ENCODE measurements at regions not wholly inside any gene's neighbourhood (a gene's known extent, or its start where the extent isn't known, plus 50 kb on each side); places are given as distances from the start of the nearest gene placed in this dataset.

GRCh38 chr10:56632537-56632936 is 271.5 kb upstream of the ZWINT start:
- DNase-seq (no peak), ATAC-seq (ENCODE audit: low read depth) (no peak)
- TF ChIP-seq, protein P1, sequence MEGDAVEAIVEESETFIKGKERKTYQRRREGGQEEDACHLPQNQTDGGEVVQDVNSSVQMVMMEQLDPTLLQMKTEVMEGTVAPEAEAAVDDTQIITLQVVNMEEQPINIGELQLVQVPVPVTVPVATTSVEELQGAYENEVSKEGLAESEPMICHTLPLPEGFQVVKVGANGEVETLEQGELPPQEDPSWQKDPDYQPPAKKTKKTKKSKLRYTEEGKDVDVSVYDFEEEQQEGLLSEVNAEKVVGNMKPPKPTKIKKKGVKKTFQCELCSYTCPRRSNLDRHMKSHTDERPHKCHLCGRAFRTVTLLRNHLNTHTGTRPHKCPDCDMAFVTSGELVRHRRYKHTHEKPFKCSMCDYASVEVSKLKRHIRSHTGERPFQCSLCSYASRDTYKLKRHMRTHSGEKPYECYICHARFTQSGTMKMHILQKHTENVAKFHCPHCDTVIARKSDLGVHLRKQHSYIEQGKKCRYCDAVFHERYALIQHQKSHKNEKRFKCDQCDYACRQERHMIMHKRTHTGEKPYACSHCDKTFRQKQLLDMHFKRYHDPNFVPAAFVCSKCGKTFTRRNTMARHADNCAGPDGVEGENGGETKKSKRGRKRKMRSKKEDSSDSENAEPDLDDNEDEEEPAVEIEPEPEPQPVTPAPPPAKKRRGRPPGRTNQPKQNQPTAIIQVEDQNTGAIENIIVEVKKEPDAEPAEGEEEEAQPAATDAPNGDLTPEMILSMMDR (IDR thresholded peaks at IDR 0.05) = no peak
- TF ChIP-seq EZH2 (IDR thresholded peaks at IDR 0.05; ENCODE audit: borderline replicate concordance, insufficient read depth, low read depth, low read length, poor library complexity, severe bottlenecking) = no peak
- ChIA-PET CTCF (no interaction called here), POLR2A (no interaction called here)
- H3K4me3 ChIP-seq (ENCODE audit: control extremely low read depth in 1 of 5, extremely low read depth in 1 of 5, insufficient read depth in 1 of 5, low read depth in 2 of 5, low read length in 4 of 5) = no peak overlapping the region
- intact Hi-C loops (cut with micrococcal nuclease) = loop anchor here (10.0 kb wide), 1 partner anchor 268 kb away; the partner anchor contains the start of gene ZWINT
- Mint-ChIP-seq H3K4me3 (peak overlapping the region; percentile 3), H3K27me3 (no peaks in the 10 kb centered on the region), H3K27ac (peak overlapping the region; percentile 4), H3K9me3 (ENCODE audit: insufficient read depth) (peaks cover 4% of the 10 kb centered on the region), H3K4me1 (peaks cover 26% of the 10 kb centered on the region)
- H3K36me3 ChIP-seq (replicated peaks in 1 of 2; ENCODE audit: control extremely low read depth in 1 of 2, control insufficient read depth in 1 of 2, extremely low read depth in 1 of 2, insufficient read depth in 2 of 2, low read length in 1 of 2) = no peaks in the 10 kb centered on the region
- no peak overlapping the region for H3K4me2 ChIP-seq (replicated peaks; ENCODE audit: low read depth, low read length, poor library complexity, severe bottlenecking)
- peaks cover 0 to 2% (median 0%) of the 10 kb centered on the region in 3 donors for H3K9me3 ChIP-seq (ENCODE audit: control extremely low read depth in 1 of 3, control insufficient read depth in 2 of 3, insufficient read depth in 1 of 3, low read length in 2 of 3)
- H3K9ac ChIP-seq (ENCODE audit: low read length) = no peak overlapping the region
- no peak overlapping the region for H3K27ac ChIP-seq (ENCODE audit: low read length in 2 of 2)
- no peak overlapping the region for H2AFZ ChIP-seq (ENCODE audit: insufficient read depth, low read depth, low read length, poor library complexity, severe bottlenecking)
- H3K27me3 ChIP-seq (replicated peaks in 1 of 4; ENCODE audit: control extremely low read depth in 1 of 4, control insufficient read depth in 3 of 4, insufficient read depth in 4 of 4, low read length in 3 of 4) = no peaks in the 10 kb centered on the region
- peaks cover 11 to 16% of the 10 kb centered on the region in 2 donors for H3K4me1 ChIP-seq (ENCODE audit: control insufficient read depth in 2 of 2, insufficient read depth in 2 of 2, low read length in 2 of 2)
- no peaks in the 10 kb centered on the region for H4K20me1 ChIP-seq (ENCODE audit: control insufficient read depth, insufficient read depth, low read length, poor library complexity, severe bottlenecking)
- H3K79me2 ChIP-seq (ENCODE audit: control insufficient read depth, insufficient read depth, low read length) = no peaks in the 10 kb centered on the region
- WGBS (ENCODE audit: insufficient coverage) = no CpG with 5 or more reads among the region's 2 CpGs

- intact Hi-C loops (cut with micrococcal nuclease) = no loop called here
- no peak overlapping the region for H3K9ac ChIP-seq (ENCODE audit: low read length)
Measured at GRCh38 chr10:56624082-56624481, 263.0 kb upstream of the ZWINT start.

More at GRCh38 chr10:56624082-56624481, 263.0 kb upstream of the ZWINT start:
- H3K27ac Mint-ChIP-seq = no peak overlapping the region
- Histone ChIP-seq H2AFZ (ENCODE audit: insufficient read depth, low read depth, low read length, poor library complexity, severe bottlenecking) (no peak overlapping the region), H3K79me2 (ENCODE audit: control insufficient read depth, insufficient read depth, low read length) (no peaks in the 10 kb centered on the region), H3K4me3 (ENCODE audit: control extremely low read depth in 1 of 5, extremely low read depth in 1 of 5, insufficient read depth in 1 of 5, low read depth in 2 of 5, low read length in 4 of 5) (no peak overlapping the region), H3K27me3 (replicated peaks in 1 of 4; ENCODE audit: control extremely low read depth in 1 of 4, control insufficient read depth in 3 of 4, insufficient read depth in 4 of 4, low read length in 3 of 4) (no peaks in the 10 kb centered on the region), H3K4me2 (replicated peaks; ENCODE audit: low read depth, low read length, poor library complexity, severe bottlenecking) (no peak overlapping the region), H3K36me3 (replicated peaks in 1 of 2; ENCODE audit: control extremely low read depth in 1 of 2, control insufficient read depth in 1 of 2, extremely low read depth in 1 of 2, insufficient read depth in 2 of 2, low read length in 1 of 2) (no peaks in the 10 kb centered on the region), H3K4me1 (ENCODE audit: control insufficient read depth in 2 of 2, insufficient read depth in 2 of 2, low read length in 2 of 2) (peaks cover 13 to 22% of the 10 kb centered on the region in 2 donors), H4K20me1 (ENCODE audit: control insufficient read depth, insufficient read depth, low read length, poor library complexity, severe bottlenecking) (no peaks in the 10 kb centered on the region), H3K9me3 (ENCODE audit: control extremely low read depth in 1 of 3, control insufficient read depth in 2 of 3, insufficient read depth in 1 of 3, low read length in 2 of 3) (no peaks in the 10 kb centered on the region), H3K27ac (ENCODE audit: low read length in 2 of 2) (no peak overlapping the region)
- H3K4me3 Mint-ChIP-seq = no peak overlapping the region
- CTCF ChIA-PET = no interaction called here
- H3K4me1 Mint-ChIP-seq = peaks cover 26% of the 10 kb centered on the region
- DNase-seq (no peak), ATAC-seq (ENCODE audit: low read depth) (peak; percentile 21)
- H3K27me3 Mint-ChIP-seq = no peaks in the 10 kb centered on the region
- TF ChIP-seq, protein P1 (IDR thresholded peaks at IDR 0.05) = no peak
- no peak for TF ChIP-seq EZH2 (IDR thresholded peaks at IDR 0.05; ENCODE audit: borderline replicate concordance, insufficient read depth, low read depth, low read length, poor library complexity, severe bottlenecking)
- POLR2A ChIA-PET = no interaction called here
- H3K9me3 Mint-ChIP-seq (ENCODE audit: insufficient read depth) = peaks cover 5% of the 10 kb centered on the region
